Muscle layer of colon (tissue), 2 donors: ENCODE measurements at regions not wholly inside any gene's neighbourhood (a gene's known extent, or its start where the extent isn't known, plus 50 kb on each side); places are given as distances from the start of the nearest gene placed in this dataset.

Source experiments
- H3K27ac ChIP-seq: one replicate; pipeline ENCODE4 v1.7.0; 2013; ENCODE audit warnings: low read depth, mild to moderate bottlenecking, low read length, moderate library complexity
- H3K27me3 ChIP-seq, 2 donors: one replicate each; pipeline ENCODE4 v1.7.0; 2013; ENCODE audit warnings: low read length in 2 of 2, mild to moderate bottlenecking in 2 of 2; ENCODE audit not compliant: insufficient read depth in 2 of 2, control insufficient read depth in 1 of 2
- H3K36me3 ChIP-seq: one replicate; pipeline ENCODE4 v1.7.0; 2013; ENCODE audit warnings: mild to moderate bottlenecking, low read length; ENCODE audit not compliant: insufficient read depth
- H3K4me1 ChIP-seq: one replicate; pipeline ENCODE4 v1.7.0; 2013; ENCODE audit warnings: mild to moderate bottlenecking, low read length; ENCODE audit not compliant: insufficient read depth
- H3K4me3 ChIP-seq, 2 donors: one replicate each; pipeline ENCODE4 v1.7.0; 2013; ENCODE audit warnings: low read length in 2 of 2, low read depth in 1 of 2, mild to moderate bottlenecking in 1 of 2, moderate library complexity in 1 of 2
- H3K9ac ChIP-seq: one replicate; pipeline ENCODE4 v1.7.0; 2013; ENCODE audit warnings: low read length
- H3K9me3 ChIP-seq: one replicate; pipeline ENCODE4 v1.7.0; 2013; ENCODE audit warnings: mild to moderate bottlenecking, low read length
- donor health status: abdominal sarcoma.
- donor health status: Adenocarcinoma of cecum.

GRCh38 chr6:104349191-104349590 lies 510.5 kb downstream of the HACE1 start:
- H3K9ac ChIP-seq, result no peak overlapping the region
- H3K4me1 ChIP-seq, result no peaks in the 10 kb centered on the region

GRCh38 chr6:104344223-104344622 lies 515.5 kb downstream of the HACE1 start:
- no peaks in the 10 kb centered on the region for H3K27me3 ChIP-seq
- H3K36me3 ChIP-seq, result no peaks in the 10 kb centered on the region
- no peak overlapping the region for H3K27ac ChIP-seq
- H3K9me3 ChIP-seq, result no peaks in the 10 kb centered on the region
- H3K9ac ChIP-seq, result no peak overlapping the region
- no peaks in the 10 kb centered on the region for H3K4me1 ChIP-seq
- no peak overlapping the region for H3K4me3 ChIP-seq

More at GRCh38 chr6:104349191-104349590, 510.5 kb downstream of the HACE1 start:
- H3K27ac ChIP-seq, result no peak overlapping the region
- no peaks in the 10 kb centered on the region for H3K36me3 ChIP-seq
- H3K27me3 ChIP-seq, result no peaks in the 10 kb centered on the region
- no peaks in the 10 kb centered on the region for H3K9me3 ChIP-seq
- no peak overlapping the region for H3K4me3 ChIP-seq

- Histone ChIP-seq H3K4me3 (no peak overlapping the region), H3K36me3 (no peaks in the 10 kb centered on the region), H3K9ac (no peak overlapping the region), H3K27me3 (no peaks in the 10 kb centered on the region), H3K4me1 (no peaks in the 10 kb centered on the region), H3K27ac (no peak overlapping the region), H3K9me3 (no peaks in the 10 kb centered on the region)
Observed at GRCh38 chr6:104332364-104332763, 527.4 kb downstream of the HACE1 start.

- Histone ChIP-seq H3K9ac (no peak overlapping the region), H3K9me3 (no peaks in the 10 kb centered on the region), H3K36me3 (no peaks in the 10 kb centered on the region), H3K27ac (no peak overlapping the region), H3K27me3 (no peaks in the 10 kb centered on the region), H3K4me3 (no peak overlapping the region), H3K4me1 (no peaks in the 10 kb centered on the region)
Observed at GRCh38 chr6:104326173-104327001, 533.3 kb downstream of the HACE1 start.

- no peaks in the 10 kb centered on the region for H3K36me3 ChIP-seq
- no peaks in the 10 kb centered on the region for H3K27me3 ChIP-seq
- H3K4me1 ChIP-seq, result no peaks in the 10 kb centered on the region
- no peaks in the 10 kb centered on the region for H3K9me3 ChIP-seq
- H3K9ac ChIP-seq, result no peak overlapping the region
- H3K4me3 ChIP-seq, result no peak overlapping the region
- H3K27ac ChIP-seq, result no peak overlapping the region
Observed at GRCh38 chr6:104325341-104326172, 534.2 kb downstream of the HACE1 start.

GRCh38 chr6:104324301-104324700 lies 535.4 kb downstream of the HACE1 start:
- Histone ChIP-seq H3K27me3 (no peaks in the 10 kb centered on the region), H3K4me3 (no peak overlapping the region), H3K9ac (no peak overlapping the region), H3K9me3 (no peaks in the 10 kb centered on the region), H3K27ac (no peak overlapping the region), H3K4me1 (no peaks in the 10 kb centered on the region), H3K36me3 (no peaks in the 10 kb centered on the region)

GRCh38 chr6:104322841-104323240 lies 536.9 kb downstream of the HACE1 start:
- Histone ChIP-seq H3K27me3 (no peaks in the 10 kb centered on the region), H3K27ac (no peak overlapping the region), H3K9me3 (no peaks in the 10 kb centered on the region), H3K9ac (no peak overlapping the region), H3K4me3 (no peak overlapping the region), H3K4me1 (no peaks in the 10 kb centered on the region), H3K36me3 (no peaks in the 10 kb centered on the region)

- H3K27ac ChIP-seq, result no peak overlapping the region
- H3K4me1 ChIP-seq, result no peaks in the 10 kb centered on the region
- no peak overlapping the region for H3K9ac ChIP-seq
Observed at GRCh38 chr6:104321301-104321700, 538.4 kb downstream of the HACE1 start.

GRCh38 chr6:104320896-104321295 lies 538.8 kb downstream of the HACE1 start:
- Histone ChIP-seq H3K9me3 (no peaks in the 10 kb centered on the region), H3K36me3 (no peaks in the 10 kb centered on the region), H3K4me1 (no peaks in the 10 kb centered on the region), H3K27ac (no peak overlapping the region), H3K27me3 (no peaks in the 10 kb centered on the region), H3K9ac (no peak overlapping the region), H3K4me3 (no peak overlapping the region)

More at GRCh38 chr6:104321301-104321700, 538.4 kb downstream of the HACE1 start:
- Histone ChIP-seq H3K9me3 (no peaks in the 10 kb centered on the region), H3K27me3 (no peaks in the 10 kb centered on the region), H3K4me3 (no peak overlapping the region), H3K36me3 (no peaks in the 10 kb centered on the region)

- Histone ChIP-seq H3K36me3 (no peaks in the 10 kb centered on the region), H3K4me1 (no peaks in the 10 kb centered on the region), H3K4me3 (no peak overlapping the region), H3K27ac (no peak overlapping the region), H3K9ac (no peak overlapping the region), H3K27me3 (no peaks in the 10 kb centered on the region), H3K9me3 (no peaks in the 10 kb centered on the region)
Observed at GRCh38 chr6:104312851-104313250, 546.9 kb downstream of the HACE1 start.

- H3K4me1 ChIP-seq, result no peaks in the 10 kb centered on the region
- no peaks in the 10 kb centered on the region for H3K36me3 ChIP-seq
- H3K9ac ChIP-seq, result no peak overlapping the region
- H3K27me3 ChIP-seq, result no peaks in the 10 kb centered on the region
- H3K4me3 ChIP-seq, result no peak overlapping the region
- H3K9me3 ChIP-seq, result no peaks in the 10 kb centered on the region
- H3K27ac ChIP-seq, result no peak overlapping the region
Observed at GRCh38 chr6:104306211-104306610, 553.5 kb downstream of the HACE1 start.
